Esophagus squamous epithelium (tissue), 4 donors: ENCODE measurements at regions not wholly inside any gene's neighbourhood (a gene's known extent, or its start where the extent isn't known, plus 50 kb on each side); places are given as distances from the start of the nearest gene placed in this dataset.

Source experiments
- CTCF ChIP-seq, 6 experiments: fragments of 450-650 bp in 4 of 6; fragments of 200-600 bp in 2 of 6; sonication (generic) in 2 of 6; IDR thresholded peaks; one replicate each; pipeline ENCODE4 v1.5.1; 2016 to 2019; ENCODE audit warnings: antibody characterized with exemption in 6 of 6, mild to moderate bottlenecking in 4 of 6, moderate library complexity in 4 of 6
- POLR2A ChIP-seq, 4 donors: fragments of 450-650 bp; IDR thresholded peaks; one replicate each; pipeline ENCODE4 v1.6.1; 2017; ENCODE audit warnings: antibody characterized with exemption in 4 of 4, mild to moderate bottlenecking in 4 of 4, moderate library complexity in 3 of 4

DNA sequence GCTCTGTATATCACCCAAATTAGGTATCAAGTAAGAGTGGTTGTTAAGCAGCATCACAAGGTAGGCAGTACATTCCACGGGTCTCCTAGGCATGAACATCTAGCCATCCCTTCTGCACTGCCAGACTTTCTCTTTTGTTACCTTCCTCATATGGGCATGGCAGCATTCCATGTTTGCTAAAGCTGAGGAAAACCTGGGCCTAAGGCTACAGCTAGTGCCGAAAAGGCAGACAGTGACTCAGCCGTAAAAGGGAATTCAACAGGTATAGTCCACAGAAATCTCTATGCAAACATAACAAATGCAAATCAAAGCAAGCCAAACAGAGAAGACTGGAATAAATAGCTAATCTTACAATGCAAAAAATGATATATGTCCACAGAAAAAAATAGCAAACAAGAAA lies 645.4 kb downstream of the ZBBX start:
- TF ChIP-seq CTCF (IDR thresholded peaks at IDR 0.05), result no peak
- TF ChIP-seq POLR2A (IDR thresholded peaks at IDR 0.05), result no peak
